ENCODE measurements at regions not wholly inside any gene's neighbourhood (a gene's known extent, or its start where the extent isn't known, plus 50 kb on each side); places are given as distances from the start of the nearest gene placed in this dataset.

DNA sequence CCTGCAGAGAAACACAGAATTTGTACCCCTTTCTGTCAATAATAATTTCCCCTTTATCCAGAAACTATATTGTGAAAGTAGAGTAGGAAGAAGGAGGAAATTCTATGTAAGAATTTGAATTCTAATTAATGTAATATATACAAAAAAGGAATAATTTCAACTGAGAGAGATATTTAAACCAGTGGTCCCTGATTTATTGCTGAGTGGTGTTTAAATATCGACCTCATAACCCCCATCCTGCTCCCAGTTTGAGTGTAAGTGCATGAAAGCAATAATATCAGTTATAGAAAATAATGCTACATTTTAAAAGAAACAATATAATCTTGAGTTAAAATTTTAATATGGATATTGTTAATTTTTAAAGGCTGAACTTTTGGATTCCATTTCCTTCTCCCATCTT, 286.2 kb upstream of the REG3G start:
- Histone ChIP-seq H3K9me3 (ENCODE audit: control insufficient read depth in 4 of 4, low read length in 3 of 4) (no peaks in the 10 kb centered on the region), H3K4me3 (ENCODE audit: low read depth in 1 of 3, low read length in 3 of 3) (no peak overlapping the region), H3K36me3 (ENCODE audit: control insufficient read depth in 4 of 4, insufficient read depth in 3 of 4, low read depth in 1 of 4, low read length in 3 of 4) (no peaks in the 10 kb centered on the region), H3K4me1 (ENCODE audit: control insufficient read depth in 4 of 4, insufficient read depth in 4 of 4, low read length in 3 of 4) (no peaks in the 10 kb centered on the region), H3K9ac (ENCODE audit: low read depth in 1 of 2, low read length in 2 of 2) (no peak overlapping the region), H3K27ac (ENCODE audit: low read depth in 1 of 2, low read length in 2 of 2) (no peak overlapping the region), H3K27me3 (ENCODE audit: control insufficient read depth in 4 of 4, insufficient read depth in 4 of 4, low read length in 3 of 4) (no peaks in the 10 kb centered on the region)
- no peak for DNase-seq (ENCODE audit: low spot score)
- no peak for TF ChIP-seq HNF4G (IDR thresholded peaks at IDR 0.05)
- TF ChIP-seq EGR1 (IDR thresholded peaks at IDR 0.05; ENCODE audit: low read depth in 2 of 2) = no peak
- TF ChIP-seq FOXA2 (IDR thresholded peaks at IDR 0.05) = no peak
- TF ChIP-seq TAF1 (conservative IDR thresholded peaks at IDR 0.05) = no peak
- 54% methylated on average over 1 of the region's 1 CpG for WGBS

GRCh38 chr2:78749638-78750037, 275.9 kb upstream of the REG3G start:
- no peak for DNase-seq (ENCODE audit: low spot score)

DNA sequence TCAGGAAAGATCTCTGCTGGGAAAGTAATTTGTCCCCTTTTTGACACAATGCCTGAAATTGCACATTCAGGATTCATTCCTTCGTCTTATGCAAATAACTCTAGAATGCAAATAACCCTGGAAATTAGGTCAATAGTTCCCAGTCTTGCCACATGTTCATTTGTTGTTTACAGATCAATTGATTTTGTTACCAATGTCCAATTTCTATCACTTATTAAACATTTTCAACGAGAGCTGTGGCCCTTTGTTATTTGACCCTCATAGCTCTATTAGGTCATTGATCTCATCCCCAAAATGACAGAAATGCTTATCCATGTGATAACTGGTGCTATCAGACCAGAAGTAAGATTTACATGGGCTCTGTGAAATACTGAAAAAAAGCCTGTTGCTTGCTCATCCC, 275.3 kb upstream of the REG3G start:
- H3K27me3 ChIP-seq (ENCODE audit: control insufficient read depth in 4 of 4, insufficient read depth in 4 of 4, low read length in 3 of 4) = peaks cover 0 to 2% (median 0%) of the 10 kb centered on the region in 4 donors
- no peak for DNase-seq (ENCODE audit: low spot score)
- H3K36me3 ChIP-seq (ENCODE audit: control insufficient read depth in 4 of 4, insufficient read depth in 3 of 4, low read depth in 1 of 4, low read length in 3 of 4) = no peaks in the 10 kb centered on the region
- H3K9ac ChIP-seq (ENCODE audit: low read depth in 1 of 2, low read length in 2 of 2) = no peak overlapping the region
- H3K9me3 ChIP-seq (ENCODE audit: control insufficient read depth in 4 of 4, low read length in 3 of 4) = no peaks in the 10 kb centered on the region
- no peak overlapping the region for H3K4me3 ChIP-seq (ENCODE audit: low read depth in 1 of 3, low read length in 3 of 3)
- no peaks in the 10 kb centered on the region for H3K4me1 ChIP-seq (ENCODE audit: control insufficient read depth in 4 of 4, insufficient read depth in 4 of 4, low read length in 3 of 4)
- TF ChIP-seq, protein P1, sequence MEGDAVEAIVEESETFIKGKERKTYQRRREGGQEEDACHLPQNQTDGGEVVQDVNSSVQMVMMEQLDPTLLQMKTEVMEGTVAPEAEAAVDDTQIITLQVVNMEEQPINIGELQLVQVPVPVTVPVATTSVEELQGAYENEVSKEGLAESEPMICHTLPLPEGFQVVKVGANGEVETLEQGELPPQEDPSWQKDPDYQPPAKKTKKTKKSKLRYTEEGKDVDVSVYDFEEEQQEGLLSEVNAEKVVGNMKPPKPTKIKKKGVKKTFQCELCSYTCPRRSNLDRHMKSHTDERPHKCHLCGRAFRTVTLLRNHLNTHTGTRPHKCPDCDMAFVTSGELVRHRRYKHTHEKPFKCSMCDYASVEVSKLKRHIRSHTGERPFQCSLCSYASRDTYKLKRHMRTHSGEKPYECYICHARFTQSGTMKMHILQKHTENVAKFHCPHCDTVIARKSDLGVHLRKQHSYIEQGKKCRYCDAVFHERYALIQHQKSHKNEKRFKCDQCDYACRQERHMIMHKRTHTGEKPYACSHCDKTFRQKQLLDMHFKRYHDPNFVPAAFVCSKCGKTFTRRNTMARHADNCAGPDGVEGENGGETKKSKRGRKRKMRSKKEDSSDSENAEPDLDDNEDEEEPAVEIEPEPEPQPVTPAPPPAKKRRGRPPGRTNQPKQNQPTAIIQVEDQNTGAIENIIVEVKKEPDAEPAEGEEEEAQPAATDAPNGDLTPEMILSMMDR (IDR thresholded peaks at IDR 0.05; ENCODE audit: low read depth, low read length, missing input control) = no peak
- TF ChIP-seq HNF4A (conservative IDR thresholded peaks at IDR 0.05) (peak; percentile 4 to 63), RXRA (IDR thresholded peaks at IDR 0.05) (peak; percentile 41 to 77), FOXA2 (IDR thresholded peaks at IDR 0.05) (peak; percentile 19), SP1 (IDR thresholded peaks at IDR 0.05) (peak; percentile 56), HNF4G (IDR thresholded peaks at IDR 0.05) (no peak), YY1 (IDR thresholded peaks at IDR 0.05) (no peak)
- H3K27ac ChIP-seq (ENCODE audit: low read depth in 1 of 2, low read length in 2 of 2) = no peak overlapping the region
- WGBS = 24% methylated on average over 2 of the region's 2 CpGs

More at GRCh38 chr2:78749638-78750037, 275.9 kb upstream of the REG3G start:
- 32% methylated on average over 1 of the region's 1 CpG for WGBS
- H3K36me3 ChIP-seq (ENCODE audit: control insufficient read depth in 4 of 4, insufficient read depth in 3 of 4, low read depth in 1 of 4, low read length in 3 of 4) = no peaks in the 10 kb centered on the region
- TF ChIP-seq RAD21 (IDR thresholded peaks at IDR 0.05) (no peak), RXRA (IDR thresholded peaks at IDR 0.05) (no peak), HNF4A (conservative IDR thresholded peaks at IDR 0.05) (no peak), EGR1 (IDR thresholded peaks at IDR 0.05; ENCODE audit: low read depth in 2 of 2) (no peak), FOXA2 (IDR thresholded peaks at IDR 0.05) (no peak), JUND (IDR thresholded peaks at IDR 0.05) (no peak)
- TF ChIP-seq, protein P2, sequence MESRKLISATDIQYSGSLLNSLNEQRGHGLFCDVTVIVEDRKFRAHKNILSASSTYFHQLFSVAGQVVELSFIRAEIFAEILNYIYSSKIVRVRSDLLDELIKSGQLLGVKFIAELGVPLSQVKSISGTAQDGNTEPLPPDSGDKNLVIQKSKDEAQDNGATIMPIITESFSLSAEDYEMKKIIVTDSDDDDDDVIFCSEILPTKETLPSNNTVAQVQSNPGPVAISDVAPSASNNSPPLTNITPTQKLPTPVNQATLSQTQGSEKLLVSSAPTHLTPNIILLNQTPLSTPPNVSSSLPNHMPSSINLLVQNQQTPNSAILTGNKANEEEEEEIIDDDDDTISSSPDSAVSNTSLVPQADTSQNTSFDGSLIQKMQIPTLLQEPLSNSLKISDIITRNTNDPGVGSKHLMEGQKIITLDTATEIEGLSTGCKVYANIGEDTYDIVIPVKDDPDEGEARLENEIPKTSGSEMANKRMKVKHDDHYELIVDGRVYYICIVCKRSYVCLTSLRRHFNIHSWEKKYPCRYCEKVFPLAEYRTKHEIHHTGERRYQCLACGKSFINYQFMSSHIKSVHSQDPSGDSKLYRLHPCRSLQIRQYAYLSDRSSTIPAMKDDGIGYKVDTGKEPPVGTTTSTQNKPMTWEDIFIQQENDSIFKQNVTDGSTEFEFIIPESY (IDR thresholded peaks at IDR 0.05) = no peak
- TF ChIP-seq, protein P3, sequence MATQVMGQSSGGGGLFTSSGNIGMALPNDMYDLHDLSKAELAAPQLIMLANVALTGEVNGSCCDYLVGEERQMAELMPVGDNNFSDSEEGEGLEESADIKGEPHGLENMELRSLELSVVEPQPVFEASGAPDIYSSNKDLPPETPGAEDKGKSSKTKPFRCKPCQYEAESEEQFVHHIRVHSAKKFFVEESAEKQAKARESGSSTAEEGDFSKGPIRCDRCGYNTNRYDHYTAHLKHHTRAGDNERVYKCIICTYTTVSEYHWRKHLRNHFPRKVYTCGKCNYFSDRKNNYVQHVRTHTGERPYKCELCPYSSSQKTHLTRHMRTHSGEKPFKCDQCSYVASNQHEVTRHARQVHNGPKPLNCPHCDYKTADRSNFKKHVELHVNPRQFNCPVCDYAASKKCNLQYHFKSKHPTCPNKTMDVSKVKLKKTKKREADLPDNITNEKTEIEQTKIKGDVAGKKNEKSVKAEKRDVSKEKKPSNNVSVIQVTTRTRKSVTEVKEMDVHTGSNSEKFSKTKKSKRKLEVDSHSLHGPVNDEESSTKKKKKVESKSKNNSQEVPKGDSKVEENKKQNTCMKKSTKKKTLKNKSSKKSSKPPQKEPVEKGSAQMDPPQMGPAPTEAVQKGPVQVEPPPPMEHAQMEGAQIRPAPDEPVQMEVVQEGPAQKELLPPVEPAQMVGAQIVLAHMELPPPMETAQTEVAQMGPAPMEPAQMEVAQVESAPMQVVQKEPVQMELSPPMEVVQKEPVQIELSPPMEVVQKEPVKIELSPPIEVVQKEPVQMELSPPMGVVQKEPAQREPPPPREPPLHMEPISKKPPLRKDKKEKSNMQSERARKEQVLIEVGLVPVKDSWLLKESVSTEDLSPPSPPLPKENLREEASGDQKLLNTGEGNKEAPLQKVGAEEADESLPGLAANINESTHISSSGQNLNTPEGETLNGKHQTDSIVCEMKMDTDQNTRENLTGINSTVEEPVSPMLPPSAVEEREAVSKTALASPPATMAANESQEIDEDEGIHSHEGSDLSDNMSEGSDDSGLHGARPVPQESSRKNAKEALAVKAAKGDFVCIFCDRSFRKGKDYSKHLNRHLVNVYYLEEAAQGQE (IDR thresholded peaks at IDR 0.05) = no peak
- no peaks in the 10 kb centered on the region for H3K4me1 ChIP-seq (ENCODE audit: control insufficient read depth in 4 of 4, insufficient read depth in 4 of 4, low read length in 3 of 4)
- peaks cover 0 to 2% (median 0%) of the 10 kb centered on the region in 4 donors for H3K27me3 ChIP-seq (ENCODE audit: control insufficient read depth in 4 of 4, insufficient read depth in 4 of 4, low read length in 3 of 4)
- no peak overlapping the region for H3K4me3 ChIP-seq (ENCODE audit: low read depth in 1 of 3, low read length in 3 of 3)
- H3K9me3 ChIP-seq (ENCODE audit: control insufficient read depth in 4 of 4, low read length in 3 of 4) = no peaks in the 10 kb centered on the region
- H3K9ac ChIP-seq (ENCODE audit: low read depth in 1 of 2, low read length in 2 of 2) = no peak overlapping the region
- no peak overlapping the region for H3K27ac ChIP-seq (ENCODE audit: low read depth in 1 of 2, low read length in 2 of 2)
